Right renal cortex interstitium (tissue), 3 donors: ENCODE measurements at regions not wholly inside any gene's neighbourhood (a gene's known extent, or its start where the extent isn't known, plus 50 kb on each side); places are given as distances from the start of the nearest gene placed in this dataset.
"Not testable (repeated sequence)": the region's sequence is repeated elsewhere in the genome, so short reads cannot be mapped to it uniquely, and the experiment has no call there.

Experiments used
- DNase-seq, 3 donors: peaks; one replicate each; pipeline ENCODE4 v3.0.0-alpha.2; 2013; ENCODE audit warnings: low read depth in 3 of 3, low spot score in 2 of 3

- DNase-seq, result no peak
These were observed 462.8 kb upstream of the NFIA start for GRCh38 chr1:60619581-60619980.

GRCh38 chr1:60615666-60616065, 466.7 kb upstream of the NFIA start:
- DNase-seq, result no peak

DNA sequence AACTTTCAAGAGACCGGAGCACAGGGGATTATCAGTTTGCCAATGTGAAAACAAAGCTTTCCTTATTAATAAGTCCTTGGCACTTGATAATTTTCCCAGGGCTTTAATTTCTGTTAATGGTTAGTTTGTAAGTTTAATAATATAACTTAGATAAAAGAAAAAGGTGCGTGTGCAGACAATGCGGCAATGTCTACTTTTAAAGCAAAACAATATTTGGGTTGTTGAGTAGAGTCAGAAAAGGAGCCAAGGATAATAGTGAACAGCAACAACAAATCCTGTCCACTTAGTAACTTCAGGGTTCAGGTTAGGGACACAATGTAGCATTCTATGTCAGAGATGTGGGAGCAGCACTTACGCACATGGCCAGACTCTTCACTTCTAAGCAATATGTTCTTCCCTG, 469.6 kb upstream of the NFIA start:
- no peak for DNase-seq

- DNase-seq, result not testable (repeated sequence)
These were observed 475.4 kb upstream of the NFIA start for GRCh38 chr1:60606921-60607320.

- DNase-seq, result no peak
These were observed 481.8 kb upstream of the NFIA start for GRCh38 chr1:60600532-60600931.

DNA sequence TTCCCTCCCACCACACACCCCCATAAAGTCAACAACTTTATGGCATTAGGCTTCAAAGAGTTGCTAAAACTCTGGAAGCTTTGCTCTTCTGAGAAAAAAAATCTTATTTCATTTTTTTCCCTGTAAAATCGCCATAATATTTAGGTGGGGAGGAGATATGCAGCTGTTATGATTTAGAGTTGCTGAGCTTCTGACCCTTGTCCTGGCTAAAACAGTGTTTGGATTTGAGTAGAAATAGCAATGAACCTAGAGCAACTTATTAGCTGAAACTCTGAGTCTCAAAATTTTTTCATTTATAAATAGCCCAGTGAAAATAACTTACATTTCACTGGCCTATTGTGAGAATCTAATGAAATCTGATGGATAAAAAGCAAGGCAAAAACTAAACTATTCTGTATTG, 482.8 kb upstream of the NFIA start:
- no peak for DNase-seq

DNA sequence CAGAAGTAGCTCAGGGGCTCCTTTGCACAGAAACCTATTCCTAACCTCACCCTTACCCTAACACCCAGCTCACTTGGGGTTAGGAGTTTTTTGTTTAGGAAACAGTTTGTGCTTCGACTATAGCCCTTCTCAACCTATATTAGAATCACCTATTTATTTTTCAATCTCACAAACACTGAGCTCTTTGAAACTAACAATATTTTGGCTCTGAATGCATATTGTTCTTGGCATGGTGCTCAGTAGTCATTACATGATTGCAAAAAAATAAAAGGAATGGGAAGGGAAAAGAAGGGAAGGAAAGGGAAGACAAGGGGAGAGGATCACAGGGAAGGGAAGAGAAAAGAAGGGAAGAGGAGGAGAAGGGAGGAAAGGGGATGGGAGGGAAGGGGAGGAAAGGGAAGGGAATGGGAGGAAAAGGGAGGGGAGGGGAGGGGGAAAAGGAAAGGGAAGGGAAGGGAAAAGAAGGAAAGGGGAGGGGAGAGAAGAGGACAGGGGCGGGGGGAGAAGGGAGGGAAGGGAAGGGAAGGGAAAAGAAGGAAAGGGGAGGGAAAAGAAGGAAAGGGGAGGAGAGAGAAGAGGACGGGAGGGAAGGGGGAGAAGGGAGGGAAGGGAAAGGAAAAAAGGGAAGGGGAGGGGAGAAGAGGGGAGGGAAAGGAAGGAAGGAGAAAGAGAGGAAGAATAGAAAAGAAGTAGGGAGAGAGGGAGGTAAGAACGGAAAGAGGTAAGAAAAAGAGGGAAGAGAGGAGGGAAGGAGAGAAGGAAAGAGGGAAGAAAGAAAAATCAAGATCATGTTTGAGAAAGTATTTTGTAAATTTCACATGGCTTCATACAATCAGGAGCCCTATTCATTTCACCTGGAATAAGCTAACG, 484.1 kb upstream of the NFIA start:
- no peak for DNase-seq

DNA sequence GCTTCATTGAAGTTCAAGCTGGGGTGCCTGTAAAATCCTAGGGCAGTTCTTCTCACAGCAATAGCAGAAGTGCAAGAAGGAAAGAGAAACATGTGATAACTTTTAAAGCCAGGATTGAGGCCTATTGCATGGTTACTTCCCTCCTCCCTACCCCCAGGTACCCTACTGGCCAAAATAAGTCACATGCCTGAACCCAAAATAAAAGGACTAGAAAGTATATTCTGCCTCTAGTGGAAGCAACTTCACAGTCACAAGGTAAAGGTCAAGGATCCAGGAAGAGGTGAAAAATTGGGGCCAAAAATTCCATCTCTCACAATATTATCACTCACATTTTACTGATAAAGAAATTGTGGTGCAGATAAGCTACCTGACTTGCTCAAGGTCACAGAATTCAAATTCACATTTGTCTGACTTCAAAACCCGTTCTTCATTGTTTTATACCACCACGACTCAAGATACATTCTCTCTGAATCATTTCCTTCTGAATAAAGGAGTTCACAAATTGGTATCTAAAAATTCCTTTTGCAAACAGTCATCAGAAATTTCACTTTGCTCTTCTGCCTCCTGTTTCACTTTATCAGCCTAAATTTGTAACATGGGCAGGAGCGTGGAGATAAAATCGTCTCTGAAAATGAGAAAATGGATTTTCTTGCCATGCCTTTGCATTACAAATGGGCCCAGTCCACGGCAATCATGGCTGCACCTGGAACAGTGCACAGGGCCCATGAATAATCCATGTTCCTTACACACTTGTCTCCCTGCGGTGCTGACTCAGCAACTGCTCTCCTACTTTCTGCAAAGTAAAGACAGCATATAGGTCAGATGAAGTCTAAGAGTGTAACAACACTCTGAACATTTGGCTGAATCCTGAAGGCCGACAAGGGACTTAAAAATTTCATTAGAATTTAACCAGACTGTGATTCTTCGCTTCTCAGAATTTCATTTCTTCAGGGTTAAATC, 485.3 kb upstream of the NFIA start:
- no peak for DNase-seq

- no peak for DNase-seq
These were observed 490.8 kb upstream of the NFIA start for GRCh38 chr1:60591583-60591982.

- DNase-seq, result no peak
These were observed 492.4 kb upstream of the NFIA start for GRCh38 chr1:60589916-60590315.

DNA sequence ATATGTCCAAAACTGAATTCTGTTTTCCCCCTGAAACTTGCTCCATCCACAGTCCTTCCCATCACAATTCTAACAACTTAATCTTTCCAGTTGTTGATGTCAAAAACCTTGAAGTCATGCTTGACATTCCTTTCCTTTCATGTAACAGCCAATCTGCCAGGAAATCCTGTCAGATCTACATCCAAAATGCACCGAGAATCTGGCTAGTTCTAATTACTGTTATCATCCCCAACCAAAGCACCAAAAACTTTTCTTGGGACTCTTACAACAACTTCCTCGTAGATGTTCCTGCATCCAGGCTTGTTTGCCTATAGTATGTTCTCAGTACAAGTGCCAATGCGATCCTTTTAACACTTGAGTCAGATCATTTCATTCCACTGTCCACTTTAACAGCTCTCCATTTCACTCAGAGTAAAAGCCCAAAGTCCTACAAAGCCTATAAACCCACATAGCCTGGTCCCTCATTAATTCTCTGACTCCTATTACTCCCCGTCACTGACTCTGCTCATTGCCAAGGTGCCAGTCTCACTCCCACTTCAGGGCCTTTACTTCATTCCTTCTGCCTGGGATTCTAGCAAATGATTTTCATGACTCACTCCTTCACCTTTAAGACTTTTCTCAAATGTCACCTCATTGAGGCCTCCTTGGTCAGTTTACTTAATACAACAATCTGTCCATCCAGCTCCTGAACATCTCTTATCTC, 493.2 kb upstream of the NFIA start:
- no peak for DNase-seq

DNA sequence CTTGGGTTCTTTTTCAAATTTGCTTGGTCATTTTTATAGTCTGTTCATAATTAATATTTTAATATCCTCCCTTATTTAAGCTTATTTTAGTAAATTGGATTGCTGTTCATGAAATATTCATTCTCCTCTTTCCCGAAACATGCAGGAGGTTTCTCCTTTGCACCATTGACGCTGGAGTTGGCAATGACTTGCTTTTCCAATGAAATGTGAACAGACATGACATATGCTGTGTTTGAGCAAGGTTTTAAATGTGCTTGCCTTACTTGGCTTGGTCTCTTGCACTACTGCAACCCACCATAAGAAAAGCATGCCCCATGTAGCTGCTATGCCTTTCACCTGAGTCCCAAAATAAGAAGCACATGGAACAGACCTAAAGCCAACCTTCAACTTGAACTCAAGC, 498.0 kb upstream of the NFIA start:
- no peak for DNase-seq

DNA sequence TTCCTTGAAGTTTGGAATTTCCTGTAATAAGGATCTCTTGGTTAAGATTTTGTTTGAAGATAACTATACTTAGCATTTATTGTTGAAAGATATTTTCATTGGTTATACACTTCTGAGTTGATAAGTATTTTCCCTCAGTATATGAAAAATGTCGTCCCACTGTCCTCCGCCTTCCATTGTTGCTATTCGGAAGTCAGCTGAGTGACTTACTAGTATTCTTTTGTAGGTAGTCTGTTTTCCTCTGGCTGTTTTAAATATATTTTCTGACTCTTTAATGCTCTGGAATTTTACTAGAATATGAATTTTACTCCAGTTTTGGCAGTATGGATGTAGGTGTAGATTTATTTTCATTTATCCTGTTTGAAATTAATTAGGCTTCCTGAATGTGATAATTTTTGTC, 498.7 kb upstream of the NFIA start:
- no peak for DNase-seq

GRCh38 chr1:60581455-60582220, 500.7 kb upstream of the NFIA start:
- DNase-seq, result no peak

- no peak for DNase-seq
These were observed 503.5 kb upstream of the C1orf87 start for GRCh38 chr1:60577029-60577428.

DNA sequence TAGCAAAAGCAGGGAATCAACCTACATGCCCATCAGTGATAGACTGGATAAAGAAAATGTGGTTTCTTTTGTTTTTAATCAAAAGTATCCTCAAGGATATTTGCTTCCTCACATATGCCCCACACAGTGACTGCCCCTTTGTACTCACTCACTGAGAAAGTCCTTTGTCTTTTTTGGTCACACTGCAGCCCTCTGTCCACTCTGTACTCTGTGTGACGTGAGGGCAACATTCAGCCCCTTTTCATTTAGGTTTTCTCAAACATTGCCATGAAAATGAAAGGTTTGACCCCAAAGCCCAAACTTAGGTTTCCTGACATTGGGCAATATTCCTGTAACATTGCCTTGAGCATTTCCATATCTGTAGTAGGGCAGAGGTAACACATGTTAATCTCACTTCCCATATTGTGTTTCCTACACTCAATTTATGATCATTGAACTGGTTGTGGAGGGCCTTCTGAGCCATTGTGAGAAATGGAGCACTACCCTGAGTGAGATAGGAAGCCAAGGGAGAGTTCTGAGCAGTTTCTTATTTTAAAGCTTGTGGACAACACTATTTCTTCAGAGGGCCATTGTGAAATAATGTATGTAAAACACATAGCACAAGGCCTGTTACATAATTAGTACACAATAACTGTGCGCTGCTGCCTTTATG, 501.9 kb upstream of the C1orf87 start:
- DNase-seq, result no peak

GRCh38 chr1:60573726-60574409, 500.3 kb upstream of the C1orf87 start:
- DNase-seq, result no peak

DNA sequence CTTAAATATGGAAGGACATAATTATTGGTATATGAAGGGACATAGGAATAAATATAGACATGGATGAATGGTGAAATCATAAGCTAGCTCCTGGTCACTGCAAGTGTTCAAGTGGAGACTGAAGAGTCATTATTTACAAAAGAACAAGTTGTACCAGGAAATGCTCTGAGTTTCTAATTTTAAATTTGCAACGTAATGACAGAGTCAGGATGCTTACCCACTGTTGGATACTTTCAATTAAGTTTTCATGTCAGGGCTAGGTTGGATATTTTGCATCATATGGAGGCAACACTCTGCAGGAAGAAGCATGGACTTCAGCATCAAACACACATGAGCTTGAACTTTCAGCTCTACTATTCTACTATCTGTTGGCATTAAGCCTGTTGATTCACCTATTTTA, 499.6 kb upstream of the C1orf87 start:
- DNase-seq, result no peak

DNA sequence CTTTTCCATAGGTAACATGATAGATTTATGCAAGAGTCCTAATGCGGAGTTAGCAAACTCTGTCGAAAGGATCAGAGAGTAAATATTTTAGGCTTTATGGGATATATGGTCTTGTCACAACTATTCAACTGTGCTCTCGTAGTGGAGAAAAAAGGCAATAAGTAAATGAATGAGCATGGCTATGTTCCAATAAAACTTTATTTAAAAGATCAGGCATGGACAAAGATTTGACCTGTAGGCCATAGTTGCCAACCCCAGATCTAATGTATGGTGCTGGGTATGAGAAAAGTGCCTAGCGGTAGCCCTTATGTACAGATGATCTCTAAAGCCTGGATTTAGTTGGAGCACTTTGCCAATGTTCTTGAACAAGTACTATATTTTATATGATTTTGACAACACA, 498.8 kb upstream of the C1orf87 start:
- no peak for DNase-seq
